GM06990 (cell line): ENCODE measurements at regions not wholly inside any gene's neighbourhood (a gene's known extent, or its start where the extent isn't known, plus 50 kb on each side); places are given as distances from the start of the nearest gene placed in this dataset.
"Not testable (repeated sequence)": the region's sequence is repeated elsewhere in the genome, so short reads cannot be mapped to it uniquely, and the experiment has no call there.

Source experiments
- DNase-seq: peaks from one replicate; pipeline ENCODE4 v3.0.0-alpha.2; 2011; ENCODE audit not compliant: insufficient read length; ENCODE audit errors: extremely low read depth
- H3K27me3 ChIP-seq: replicated peaks from 2 replicates; pipeline ENCODE4 v1.6.0; 2011; ENCODE audit warnings: low read length; ENCODE audit not compliant: control insufficient read depth, insufficient read depth
- H3K36me3 ChIP-seq: 2 replicates; pipeline ENCODE4 v1.5.1; 2011; ENCODE audit warnings: low read length; ENCODE audit not compliant: control insufficient read depth, insufficient read depth
- H3K4me3 ChIP-seq: replicated peaks from 2 replicates; pipeline ENCODE4 v1.5.1; 2011; ENCODE audit warnings: low read depth, mild to moderate bottlenecking, control low read depth, low read length
- CTCF ChIP-seq: IDR thresholded peaks from 2 replicates; pipeline ENCODE4 v1.5.1; 2011; ENCODE audit warnings: low read length, control low read depth, mild to moderate bottlenecking, inconsistent platforms; ENCODE audit not compliant: insufficient read depth, poor library complexity, severe bottlenecking

GRCh38 chr15:54779271-54779670 lies 417.5 kb downstream of the RSL24D1 start:
- no peak for DNase-seq
- Histone ChIP-seq H3K4me3 (no peak overlapping the region), H3K36me3 (no peaks in the 10 kb centered on the region), H3K27me3 (no peaks in the 10 kb centered on the region)
- no peak for TF ChIP-seq CTCF

- no peaks in the 10 kb centered on the region for H3K27me3 ChIP-seq
- TF ChIP-seq CTCF = no peak
- H3K4me3 ChIP-seq = no peak overlapping the region
- DNase-seq = no peak
- H3K36me3 ChIP-seq = no peaks in the 10 kb centered on the region
Measured at GRCh38 chr15:54776410-54776809, 420.3 kb downstream of the RSL24D1 start.

GRCh38 chr15:54772663-54773062 lies 424.1 kb downstream of the RSL24D1 start:
- TF ChIP-seq CTCF = no peak
- H3K36me3 ChIP-seq = no peaks in the 10 kb centered on the region
- no peak for DNase-seq
- H3K4me3 ChIP-seq = no peak overlapping the region
- H3K27me3 ChIP-seq = no peaks in the 10 kb centered on the region

- H3K4me3 ChIP-seq, H3K36me3 ChIP-seq, H3K27me3 ChIP-seq, DNase-seq: not testable (repeated sequence)
Measured at GRCh38 chr15:54749461-54749860, 447.3 kb downstream of the RSL24D1 start.

- no peaks in the 10 kb centered on the region for H3K36me3 ChIP-seq
- no peak overlapping the region for H3K4me3 ChIP-seq
- H3K27me3 ChIP-seq = no peaks in the 10 kb centered on the region
- no peak for TF ChIP-seq CTCF
- no peak for DNase-seq
Measured at GRCh38 chr15:54722342-54722986, 474.3 kb downstream of the RSL24D1 start.

GRCh38 chr15:54719325-54719724 lies 477.4 kb downstream of the RSL24D1 start:
- TF ChIP-seq CTCF = no peak
- no peak for DNase-seq
- no peaks in the 10 kb centered on the region for H3K27me3 ChIP-seq
- H3K36me3 ChIP-seq = no peaks in the 10 kb centered on the region
- H3K4me3 ChIP-seq = no peak overlapping the region
